Type B pancreatic cell (in vitro differentiated cells): ENCODE measurements at regions not wholly inside any gene's neighbourhood (a gene's known extent, or its start where the extent isn't known, plus 50 kb on each side); places are given as distances from the start of the nearest gene placed in this dataset.

Experiments
- DNase-seq: peaks from one replicate; pipeline ENCODE4 v3.0.0; 2021; ENCODE audit warnings: mixed read lengths; ENCODE audit not compliant: unreplicated experiment; ENCODE audit errors: extremely low spot score
- H3K27ac Mint-ChIP-seq: 2 replicates; pipeline ENCODE4 v1.8.0; 2021; ENCODE audit warnings: mild to moderate bottlenecking, mixed read lengths
- H3K27me3 Mint-ChIP-seq: 2 replicates; pipeline ENCODE4 v1.8.0; 2021; ENCODE audit warnings: mixed read lengths
- H3K36me3 Mint-ChIP-seq: 2 replicates; pipeline ENCODE4 v1.8.0; 2021; ENCODE audit warnings: mixed read lengths
- H3K4me1 Mint-ChIP-seq: one replicate; pipeline ENCODE4 v1.8.0; 2021; ENCODE audit warnings: mixed read lengths; ENCODE audit not compliant: unreplicated experiment
- H3K4me3 Mint-ChIP-seq: 2 replicates; pipeline ENCODE4 v1.8.0; 2021; ENCODE audit warnings: mild to moderate bottlenecking, mixed read lengths
- H3K9me3 Mint-ChIP-seq: 2 replicates; pipeline ENCODE4 v1.8.0; 2021; ENCODE audit warnings: mixed read lengths
- TF ChIP-seq, protein P1 (sequence below): fragments of 200-600 bp; sonication (generic); conservative IDR thresholded peaks from 2 replicates; pipeline ENCODE4 v1.5.0; 2021; ENCODE audit warnings: antibody characterized with exemption, mild to moderate bottlenecking

DNA sequence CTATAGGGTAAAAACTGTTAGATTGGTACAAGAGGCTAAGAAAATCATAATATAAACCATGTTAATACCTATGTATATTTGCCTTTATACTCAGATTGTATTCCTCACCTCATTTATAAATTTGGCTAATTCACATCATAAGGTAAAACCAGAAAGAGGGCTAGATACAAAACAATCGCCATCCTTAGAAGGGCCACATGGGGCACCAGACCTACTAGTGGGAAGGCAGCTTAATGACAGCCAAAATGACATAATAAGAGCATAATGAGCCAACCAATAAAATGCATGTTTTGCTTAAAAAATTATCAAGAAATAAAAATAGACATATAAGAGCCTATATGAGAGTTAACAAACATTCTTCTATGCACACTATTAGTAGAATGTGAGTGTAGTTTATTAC lies 107.3 kb upstream of the PRDX4 start:
- Mint-ChIP-seq H3K27ac (no peak overlapping the region), H3K4me1 (no peaks in the 10 kb centered on the region), H3K36me3 (no peaks in the 10 kb centered on the region), H3K4me3 (no peak overlapping the region), H3K9me3 (peaks cover 9% of the 10 kb centered on the region), H3K27me3 (peaks cover 4% of the 10 kb centered on the region)
- no peak for DNase-seq
- TF ChIP-seq, protein P1, sequence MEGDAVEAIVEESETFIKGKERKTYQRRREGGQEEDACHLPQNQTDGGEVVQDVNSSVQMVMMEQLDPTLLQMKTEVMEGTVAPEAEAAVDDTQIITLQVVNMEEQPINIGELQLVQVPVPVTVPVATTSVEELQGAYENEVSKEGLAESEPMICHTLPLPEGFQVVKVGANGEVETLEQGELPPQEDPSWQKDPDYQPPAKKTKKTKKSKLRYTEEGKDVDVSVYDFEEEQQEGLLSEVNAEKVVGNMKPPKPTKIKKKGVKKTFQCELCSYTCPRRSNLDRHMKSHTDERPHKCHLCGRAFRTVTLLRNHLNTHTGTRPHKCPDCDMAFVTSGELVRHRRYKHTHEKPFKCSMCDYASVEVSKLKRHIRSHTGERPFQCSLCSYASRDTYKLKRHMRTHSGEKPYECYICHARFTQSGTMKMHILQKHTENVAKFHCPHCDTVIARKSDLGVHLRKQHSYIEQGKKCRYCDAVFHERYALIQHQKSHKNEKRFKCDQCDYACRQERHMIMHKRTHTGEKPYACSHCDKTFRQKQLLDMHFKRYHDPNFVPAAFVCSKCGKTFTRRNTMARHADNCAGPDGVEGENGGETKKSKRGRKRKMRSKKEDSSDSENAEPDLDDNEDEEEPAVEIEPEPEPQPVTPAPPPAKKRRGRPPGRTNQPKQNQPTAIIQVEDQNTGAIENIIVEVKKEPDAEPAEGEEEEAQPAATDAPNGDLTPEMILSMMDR, result peak; percentile 48

DNA sequence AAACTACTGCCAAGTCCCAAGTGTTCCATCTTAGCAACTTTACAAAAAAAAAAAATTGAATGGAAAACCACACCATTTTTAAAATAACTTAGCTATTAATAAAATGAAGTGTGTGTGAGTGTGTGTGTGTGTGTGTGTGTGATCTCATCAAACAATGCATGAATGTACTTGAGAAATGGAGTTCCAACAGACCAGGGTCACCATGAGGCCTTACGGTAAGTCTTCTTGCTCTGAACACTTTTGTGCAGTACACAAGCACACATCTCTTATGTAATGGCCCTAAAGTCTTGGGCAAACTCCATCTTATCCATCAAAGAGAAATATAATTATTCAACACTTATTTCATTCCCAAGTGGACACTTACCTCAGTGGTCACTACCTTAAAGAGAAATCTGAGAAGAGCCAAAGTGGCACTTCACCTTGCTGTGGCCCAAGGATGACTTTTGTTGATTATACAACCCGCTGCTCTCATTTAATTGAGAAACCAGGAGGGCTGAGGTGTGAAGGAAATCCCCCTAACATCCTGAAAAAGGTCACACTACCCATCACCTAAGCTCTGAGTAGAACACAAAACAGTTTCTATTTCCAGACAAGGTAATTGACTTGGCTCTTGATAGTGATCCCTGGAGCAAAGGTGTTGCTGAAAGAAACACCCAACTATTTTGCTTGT lies 96.5 kb upstream of the PRDX4 start:
- Mint-ChIP-seq H3K36me3 (no peaks in the 10 kb centered on the region), H3K9me3 (no peaks in the 10 kb centered on the region), H3K27ac (no peak overlapping the region), H3K27me3 (no peaks in the 10 kb centered on the region), H3K4me1 (no peaks in the 10 kb centered on the region), H3K4me3 (no peak overlapping the region)
- TF ChIP-seq, protein P1, result no peak
- DNase-seq, result no peak

DNA sequence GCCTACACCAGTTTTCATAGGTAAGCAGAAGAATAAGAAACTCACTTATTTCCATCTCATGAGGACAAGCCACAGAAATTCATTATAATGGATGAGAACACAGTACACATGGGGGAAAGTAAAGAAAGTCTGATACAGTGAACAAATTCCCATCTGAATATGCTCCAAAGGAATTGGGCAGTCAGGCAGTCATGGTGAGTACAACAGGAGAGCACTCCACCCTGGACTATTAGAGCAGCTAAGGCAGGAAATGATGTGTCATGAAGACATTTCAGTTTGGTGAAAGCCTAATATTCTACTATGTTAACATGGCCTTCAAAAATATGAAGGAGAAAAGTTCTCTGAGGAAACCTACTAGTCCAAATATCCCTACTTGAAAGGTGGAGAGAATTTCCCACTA lies 92.0 kb upstream of the PRDX4 start:
- H3K4me3 Mint-ChIP-seq, result no peak overlapping the region
- no peak overlapping the region for H3K27ac Mint-ChIP-seq
- peaks cover 6% of the 10 kb centered on the region for H3K27me3 Mint-ChIP-seq
- TF ChIP-seq, protein P1, result no peak
- H3K4me1 Mint-ChIP-seq, result no peaks in the 10 kb centered on the region
- no peak for DNase-seq
- no peaks in the 10 kb centered on the region for H3K9me3 Mint-ChIP-seq
- H3K36me3 Mint-ChIP-seq, result no peaks in the 10 kb centered on the region

DNA sequence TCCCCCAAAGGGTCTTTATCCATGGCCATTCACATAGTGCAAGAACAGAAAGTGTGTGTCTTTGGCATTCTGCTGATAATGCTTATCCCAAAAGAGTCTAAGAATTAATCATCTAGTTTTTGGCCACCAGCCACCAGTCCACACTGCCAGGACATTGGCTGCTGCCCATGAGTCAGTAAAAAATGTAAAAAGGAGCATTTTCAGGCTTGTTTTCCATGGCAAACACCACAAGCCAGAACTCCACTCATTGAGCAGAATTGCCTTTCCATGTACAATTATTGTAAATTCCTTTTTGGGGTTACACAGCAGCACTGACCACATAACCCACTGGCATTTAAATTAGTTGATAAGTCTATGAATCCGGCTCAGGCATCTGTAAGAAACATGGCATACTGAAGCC lies 89.2 kb upstream of the PRDX4 start:
- Mint-ChIP-seq H3K27me3 (peaks cover 9% of the 10 kb centered on the region), H3K27ac (no peak overlapping the region), H3K4me3 (no peak overlapping the region), H3K4me1 (no peaks in the 10 kb centered on the region), H3K36me3 (no peaks in the 10 kb centered on the region), H3K9me3 (no peaks in the 10 kb centered on the region)
- DNase-seq, result no peak
- TF ChIP-seq, protein P1, result no peak

DNA sequence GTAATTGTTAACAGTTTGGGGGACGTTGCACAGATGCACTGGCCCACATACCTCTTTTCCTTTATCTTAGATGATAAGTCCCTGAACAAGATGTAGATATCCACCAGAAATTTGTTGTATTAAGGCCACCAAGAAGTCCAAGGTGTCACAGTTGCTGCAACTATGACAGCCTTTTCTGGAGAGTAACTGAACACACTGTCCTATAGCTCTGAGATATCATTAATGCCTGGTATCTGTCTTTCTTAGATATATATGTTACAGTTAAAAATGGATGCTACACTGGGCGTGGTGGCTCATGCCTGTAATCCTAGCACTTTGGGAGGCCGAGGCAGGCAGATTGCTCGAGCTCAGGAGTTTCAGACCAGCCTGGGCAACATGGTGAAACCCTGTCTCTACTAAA lies 77.8 kb upstream of the PRDX4 start:
- Mint-ChIP-seq H3K4me3 (no peak overlapping the region), H3K27me3 (no peaks in the 10 kb centered on the region), H3K4me1 (no peaks in the 10 kb centered on the region), H3K9me3 (no peaks in the 10 kb centered on the region), H3K36me3 (no peaks in the 10 kb centered on the region), H3K27ac (no peak overlapping the region)
- DNase-seq, result no peak
- TF ChIP-seq, protein P1, result no peak

DNA sequence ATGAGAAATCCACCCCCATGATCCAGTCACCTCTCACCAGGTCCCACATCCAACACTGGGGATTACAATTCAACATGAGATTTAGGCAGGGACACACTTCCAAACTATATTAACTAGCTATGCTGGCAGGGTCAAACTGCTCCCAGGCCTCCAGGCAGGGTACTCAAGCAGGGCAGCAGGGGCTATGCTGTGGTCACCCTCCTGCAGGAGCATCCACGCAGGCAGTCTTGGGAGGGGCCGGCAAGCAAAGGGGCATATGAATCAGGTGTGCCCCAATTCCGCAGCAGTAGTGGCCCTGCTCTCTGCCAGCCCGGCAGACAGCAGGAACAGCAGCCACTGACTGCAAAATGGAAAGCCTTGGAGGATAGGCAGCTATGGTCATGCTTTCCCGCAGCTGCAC lies 74.6 kb upstream of the PRDX4 start:
- Mint-ChIP-seq H3K4me3 (no peak overlapping the region), H3K27me3 (no peaks in the 10 kb centered on the region), H3K27ac (no peak overlapping the region), H3K36me3 (no peaks in the 10 kb centered on the region), H3K9me3 (no peaks in the 10 kb centered on the region), H3K4me1 (no peaks in the 10 kb centered on the region)
- TF ChIP-seq, protein P1, result no peak
- no peak for DNase-seq
